GM23338 (cell line): ENCODE measurements at regions not wholly inside any gene's neighbourhood (a gene's known extent, or its start where the extent isn't known, plus 50 kb on each side); places are given as distances from the start of the nearest gene placed in this dataset.

Experiments used
- ATAC-seq: fragments of 200-7000 bp; cut with Tn5 transposase; 3 replicates; pipeline ENCODE4 v1.9.1; 2020
- DNase-seq: peaks from one replicate; pipeline ENCODE4 v3.0.0-alpha.2; 2015; ENCODE audit warnings: low spot score
- H2AFZ ChIP-seq: fragments of 200-600 bp; sonication (generic); 2 replicates; pipeline ENCODE4 v1.8.0; 2016; ENCODE audit warnings: antibody characterized with exemption, mild to moderate bottlenecking, moderate library complexity
- H3F3A ChIP-seq: fragments of 200-600 bp; sonication (generic); replicated peaks from 2 replicates; pipeline ENCODE4 v1.8.0; 2017; ENCODE audit warnings: antibody characterized with exemption, mixed run types, low read depth
- H3K27ac ChIP-seq: fragments of 200-600 bp; sonication (generic); 2 replicates; pipeline ENCODE4 v1.6.1; 2016; ENCODE audit warnings: low read depth
- H3K27me3 ChIP-seq: fragments of 200-600 bp; sonication (generic); 2 replicates; pipeline ENCODE4 v1.8.0; 2016; ENCODE audit warnings: mild to moderate bottlenecking, mixed run types, moderate library complexity; ENCODE audit not compliant: insufficient read depth
- H3K36me3 ChIP-seq: fragments of 200-600 bp; sonication (generic); 2 replicates; pipeline ENCODE4 v1.8.0; 2016; ENCODE audit warnings: mild to moderate bottlenecking; ENCODE audit not compliant: insufficient read depth
- H3K4me1 ChIP-seq: fragments of 200-600 bp; sonication (generic); 2 replicates; pipeline ENCODE4 v1.8.0; 2016; ENCODE audit warnings: mild to moderate bottlenecking, moderate library complexity; ENCODE audit not compliant: insufficient read depth
- H3K4me2 ChIP-seq: fragments of 200-600 bp; sonication (generic); 2 replicates; pipeline ENCODE4 v1.7.1; 2017; ENCODE audit warnings: mixed run types
- H3K4me3 ChIP-seq: fragments of 200-600 bp; sonication (generic); 2 replicates; pipeline ENCODE4 v1.6.1; 2016; ENCODE audit warnings: mixed run types
- H3K79me2 ChIP-seq: fragments of 200-600 bp; sonication (generic); replicated peaks from 2 replicates; pipeline ENCODE4 v1.8.0; 2017; ENCODE audit warnings: mild to moderate bottlenecking; ENCODE audit not compliant: insufficient read depth
- H3K9me2 ChIP-seq: fragments of 200-600 bp; sonication (generic); 2 replicates; pipeline ENCODE4 v1.8.0; 2017; ENCODE audit not compliant: insufficient read depth
- H4K20me1 ChIP-seq: fragments of 200-600 bp; sonication (generic); replicated peaks from 2 replicates; pipeline ENCODE4 v1.8.0; 2017; ENCODE audit warnings: mild to moderate bottlenecking; ENCODE audit not compliant: insufficient read depth
- H3K27ac Mint-ChIP-seq: 2 replicates; pipeline ENCODE4 v1.8.0; 2020; ENCODE audit warnings: inconsistent platforms, mild to moderate bottlenecking, moderate library complexity, mixed read lengths
- H3K27me3 Mint-ChIP-seq: 3 replicates; pipeline ENCODE4 v1.8.0; 2022; ENCODE audit warnings: low read depth, mild to moderate bottlenecking, moderate library complexity, mixed read lengths, inconsistent platforms; ENCODE audit not compliant: insufficient read depth, poor library complexity
- H3K36me3 Mint-ChIP-seq: 3 replicates; pipeline ENCODE4 v1.8.0; 2021; ENCODE audit warnings: low read depth, mild to moderate bottlenecking, inconsistent platforms, moderate library complexity, mixed read lengths
- H3K4me1 Mint-ChIP-seq: 3 replicates; pipeline ENCODE4 v1.8.0; 2020; ENCODE audit warnings: mild to moderate bottlenecking, inconsistent platforms, mixed read lengths
- H3K4me3 Mint-ChIP-seq: 3 replicates; pipeline ENCODE4 v1.8.0; 2021; ENCODE audit warnings: moderate library complexity, mild to moderate bottlenecking, inconsistent platforms, mixed read lengths
- H3K9me3 Mint-ChIP-seq: 3 replicates; pipeline ENCODE4 v1.8.0; 2020; ENCODE audit warnings: moderate library complexity, mild to moderate bottlenecking, inconsistent platforms, mixed read lengths
- CREB1 ChIP-seq: fragments of 250-450 bp; sonication (Bioruptor Pico); IDR thresholded peaks from 2 replicates; pipeline ENCODE4 v1.5.0; 2020; ENCODE audit warnings: low read depth, mild to moderate bottlenecking, moderate library complexity
- EZH2 ChIP-seq: fragments of 200-600 bp; sonication (generic); IDR thresholded peaks from one replicate; pipeline ENCODE4 v1.8.0; 2017; ENCODE audit warnings: antibody characterized with exemption, mild to moderate bottlenecking, low read depth; ENCODE audit not compliant: unreplicated experiment
- EZH2phosphoT487 ChIP-seq: fragments of 200-600 bp; sonication (generic); IDR thresholded peaks from one replicate; pipeline ENCODE4 v1.8.1; 2018; ENCODE audit warnings: antibody characterized with exemption; ENCODE audit not compliant: unreplicated experiment
- JUNB ChIP-seq: IDR thresholded peaks from one replicate; pipeline ENCODE4 v1.6.1; 2016; ENCODE audit warnings: antibody characterized with exemption; ENCODE audit not compliant: unreplicated experiment
- NANOG ChIP-seq: IDR thresholded peaks from 2 replicates; pipeline ENCODE4 v1.6.1; 2016; ENCODE audit warnings: antibody characterized with exemption, borderline replicate concordance
- POLR2AphosphoS5 ChIP-seq: IDR thresholded peaks from 2 replicates; pipeline ENCODE4 v1.6.1; 2016; ENCODE audit warnings: antibody characterized with exemption, low read depth
- STAT1 ChIP-seq: IDR thresholded peaks from one replicate; pipeline ENCODE4 v1.6.1; 2016; ENCODE audit warnings: antibody characterized with exemption; ENCODE audit not compliant: unreplicated experiment
- ZNF114 ChIP-seq: fragments of 250-450 bp; sonication (Bioruptor Pico); IDR thresholded peaks from 2 replicates; pipeline ENCODE4 v1.5.0; 2020; ENCODE audit warnings: mild to moderate bottlenecking, moderate library complexity
- ZNF331 ChIP-seq: fragments of 250-450 bp; sonication (Bioruptor Pico); IDR thresholded peaks from 2 replicates; pipeline ENCODE4 v1.5.0; 2020; ENCODE audit warnings: low read depth, mild to moderate bottlenecking, moderate library complexity
- TF ChIP-seq, protein P1 (sequence below), 2 experiments: fragments of 200-600 bp in 1 of 2; sonication (generic) in 1 of 2; conservative IDR thresholded peaks; 2 replicates each; pipeline versions ENCODE4 v1.5.1 to v1.6.1; 2016 to 2017; ENCODE audit warnings: antibody characterized with exemption in 2 of 2, low read depth in 2 of 2, mild to moderate bottlenecking in 2 of 2, moderate library complexity in 1 of 2
- TF ChIP-seq, protein P2 (sequence below): fragments of 250-450 bp; sonication (Bioruptor Pico); IDR thresholded peaks from 2 replicates; pipeline ENCODE4 v1.5.0; 2020; ENCODE audit warnings: mild to moderate bottlenecking, moderate library complexity

DNA sequence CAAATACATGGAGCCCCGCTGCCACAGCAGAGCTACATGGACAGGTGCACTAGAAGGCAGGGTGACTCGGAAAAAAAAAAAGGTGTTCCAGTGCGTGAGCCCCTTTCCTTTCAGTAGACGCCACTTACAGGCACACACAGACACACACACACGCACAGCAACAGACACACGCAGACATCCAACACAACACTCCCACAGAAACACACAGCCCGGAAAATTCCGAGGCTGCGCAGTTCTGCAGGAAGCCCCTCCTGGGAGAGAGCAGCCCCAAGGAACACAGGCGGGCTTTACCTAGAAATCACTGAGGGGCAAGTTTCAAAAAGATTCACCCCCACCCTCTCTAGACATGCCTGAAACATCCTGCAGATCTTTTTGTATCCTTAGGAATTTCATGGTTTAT, 136.0 kb upstream of the WSB1 start:
- no peak for DNase-seq
- Histone ChIP-seq H3K27ac (no peak overlapping the region), H3K4me1 (no peaks in the 10 kb centered on the region), H3K36me3 (no peaks in the 10 kb centered on the region), H3K9me2 (no peaks in the 10 kb centered on the region), H3K79me2 (no peaks in the 10 kb centered on the region), H3K4me2 (no peak overlapping the region), H3K27me3 (no peaks in the 10 kb centered on the region), H3F3A (no peaks in the 10 kb centered on the region), H2AFZ (no peak overlapping the region), H4K20me1 (no peaks in the 10 kb centered on the region), H3K4me3 (no peak overlapping the region)
- ATAC-seq: no peak
- peaks cover 78% of the 10 kb centered on the region for H3K9me3 Mint-ChIP-seq
- H3K4me3 Mint-ChIP-seq: no peak overlapping the region
- TF ChIP-seq ZNF114 (CRISPR knock-in tag): no peak
- H3K27me3 Mint-ChIP-seq: peaks cover 7% of the 10 kb centered on the region
- H3K27ac Mint-ChIP-seq: no peak overlapping the region
- H3K4me1 Mint-ChIP-seq: no peaks in the 10 kb centered on the region
- H3K36me3 Mint-ChIP-seq: peaks cover 34% of the 10 kb centered on the region; the same call in 2 of the 3 replicates

DNA sequence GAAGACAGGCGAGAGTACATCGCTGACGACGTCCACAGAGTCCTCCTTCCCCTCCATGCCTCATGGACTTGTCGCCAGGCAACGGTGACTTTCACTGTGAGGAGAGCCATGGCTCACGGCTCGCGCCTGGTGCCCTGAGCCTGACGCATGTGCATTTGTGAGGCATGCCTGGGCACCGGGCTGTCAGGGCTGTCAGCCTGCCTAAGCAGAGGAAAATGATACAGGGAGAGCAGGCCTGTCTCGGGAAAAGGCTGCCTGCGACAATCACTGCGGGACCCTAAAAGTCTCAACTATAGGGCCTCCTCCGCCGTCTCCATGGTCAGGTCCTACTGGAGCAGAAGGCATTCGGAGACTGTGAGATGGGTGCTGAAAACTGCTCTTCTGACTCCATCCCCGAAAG, 135.5 kb upstream of the WSB1 start:
- H3K79me2 ChIP-seq: no peaks in the 10 kb centered on the region
- Mint-ChIP-seq H3K4me3 (no peak overlapping the region), H3K9me3 (peaks cover 78% of the 10 kb centered on the region), H3K27ac (no peak overlapping the region), H3K36me3 (peaks cover 29% of the 10 kb centered on the region; the same call in 2 of the 3 replicates), H3K4me1 (no peaks in the 10 kb centered on the region), H3K27me3 (peaks cover 7% of the 10 kb centered on the region)
- H3K9me2 ChIP-seq: no peaks in the 10 kb centered on the region
- H3K36me3 ChIP-seq: no peaks in the 10 kb centered on the region
- no peak for ATAC-seq
- TF ChIP-seq ZNF331 (CRISPR knock-in tag) (no peak), EZH2phosphoT487 (no peak), EZH2 (no peak), JUNB (no peak), CREB1 (CRISPR knock-in tag) (no peak), POLR2AphosphoS5 (no peak), STAT1 (no peak), NANOG (no peak)
- TF ChIP-seq, protein P1, sequence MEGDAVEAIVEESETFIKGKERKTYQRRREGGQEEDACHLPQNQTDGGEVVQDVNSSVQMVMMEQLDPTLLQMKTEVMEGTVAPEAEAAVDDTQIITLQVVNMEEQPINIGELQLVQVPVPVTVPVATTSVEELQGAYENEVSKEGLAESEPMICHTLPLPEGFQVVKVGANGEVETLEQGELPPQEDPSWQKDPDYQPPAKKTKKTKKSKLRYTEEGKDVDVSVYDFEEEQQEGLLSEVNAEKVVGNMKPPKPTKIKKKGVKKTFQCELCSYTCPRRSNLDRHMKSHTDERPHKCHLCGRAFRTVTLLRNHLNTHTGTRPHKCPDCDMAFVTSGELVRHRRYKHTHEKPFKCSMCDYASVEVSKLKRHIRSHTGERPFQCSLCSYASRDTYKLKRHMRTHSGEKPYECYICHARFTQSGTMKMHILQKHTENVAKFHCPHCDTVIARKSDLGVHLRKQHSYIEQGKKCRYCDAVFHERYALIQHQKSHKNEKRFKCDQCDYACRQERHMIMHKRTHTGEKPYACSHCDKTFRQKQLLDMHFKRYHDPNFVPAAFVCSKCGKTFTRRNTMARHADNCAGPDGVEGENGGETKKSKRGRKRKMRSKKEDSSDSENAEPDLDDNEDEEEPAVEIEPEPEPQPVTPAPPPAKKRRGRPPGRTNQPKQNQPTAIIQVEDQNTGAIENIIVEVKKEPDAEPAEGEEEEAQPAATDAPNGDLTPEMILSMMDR (conservative IDR thresholded peaks at IDR 0.05; ENCODE audit: low read depth in 2 of 2): no peak
- TF ChIP-seq, protein P2, sequence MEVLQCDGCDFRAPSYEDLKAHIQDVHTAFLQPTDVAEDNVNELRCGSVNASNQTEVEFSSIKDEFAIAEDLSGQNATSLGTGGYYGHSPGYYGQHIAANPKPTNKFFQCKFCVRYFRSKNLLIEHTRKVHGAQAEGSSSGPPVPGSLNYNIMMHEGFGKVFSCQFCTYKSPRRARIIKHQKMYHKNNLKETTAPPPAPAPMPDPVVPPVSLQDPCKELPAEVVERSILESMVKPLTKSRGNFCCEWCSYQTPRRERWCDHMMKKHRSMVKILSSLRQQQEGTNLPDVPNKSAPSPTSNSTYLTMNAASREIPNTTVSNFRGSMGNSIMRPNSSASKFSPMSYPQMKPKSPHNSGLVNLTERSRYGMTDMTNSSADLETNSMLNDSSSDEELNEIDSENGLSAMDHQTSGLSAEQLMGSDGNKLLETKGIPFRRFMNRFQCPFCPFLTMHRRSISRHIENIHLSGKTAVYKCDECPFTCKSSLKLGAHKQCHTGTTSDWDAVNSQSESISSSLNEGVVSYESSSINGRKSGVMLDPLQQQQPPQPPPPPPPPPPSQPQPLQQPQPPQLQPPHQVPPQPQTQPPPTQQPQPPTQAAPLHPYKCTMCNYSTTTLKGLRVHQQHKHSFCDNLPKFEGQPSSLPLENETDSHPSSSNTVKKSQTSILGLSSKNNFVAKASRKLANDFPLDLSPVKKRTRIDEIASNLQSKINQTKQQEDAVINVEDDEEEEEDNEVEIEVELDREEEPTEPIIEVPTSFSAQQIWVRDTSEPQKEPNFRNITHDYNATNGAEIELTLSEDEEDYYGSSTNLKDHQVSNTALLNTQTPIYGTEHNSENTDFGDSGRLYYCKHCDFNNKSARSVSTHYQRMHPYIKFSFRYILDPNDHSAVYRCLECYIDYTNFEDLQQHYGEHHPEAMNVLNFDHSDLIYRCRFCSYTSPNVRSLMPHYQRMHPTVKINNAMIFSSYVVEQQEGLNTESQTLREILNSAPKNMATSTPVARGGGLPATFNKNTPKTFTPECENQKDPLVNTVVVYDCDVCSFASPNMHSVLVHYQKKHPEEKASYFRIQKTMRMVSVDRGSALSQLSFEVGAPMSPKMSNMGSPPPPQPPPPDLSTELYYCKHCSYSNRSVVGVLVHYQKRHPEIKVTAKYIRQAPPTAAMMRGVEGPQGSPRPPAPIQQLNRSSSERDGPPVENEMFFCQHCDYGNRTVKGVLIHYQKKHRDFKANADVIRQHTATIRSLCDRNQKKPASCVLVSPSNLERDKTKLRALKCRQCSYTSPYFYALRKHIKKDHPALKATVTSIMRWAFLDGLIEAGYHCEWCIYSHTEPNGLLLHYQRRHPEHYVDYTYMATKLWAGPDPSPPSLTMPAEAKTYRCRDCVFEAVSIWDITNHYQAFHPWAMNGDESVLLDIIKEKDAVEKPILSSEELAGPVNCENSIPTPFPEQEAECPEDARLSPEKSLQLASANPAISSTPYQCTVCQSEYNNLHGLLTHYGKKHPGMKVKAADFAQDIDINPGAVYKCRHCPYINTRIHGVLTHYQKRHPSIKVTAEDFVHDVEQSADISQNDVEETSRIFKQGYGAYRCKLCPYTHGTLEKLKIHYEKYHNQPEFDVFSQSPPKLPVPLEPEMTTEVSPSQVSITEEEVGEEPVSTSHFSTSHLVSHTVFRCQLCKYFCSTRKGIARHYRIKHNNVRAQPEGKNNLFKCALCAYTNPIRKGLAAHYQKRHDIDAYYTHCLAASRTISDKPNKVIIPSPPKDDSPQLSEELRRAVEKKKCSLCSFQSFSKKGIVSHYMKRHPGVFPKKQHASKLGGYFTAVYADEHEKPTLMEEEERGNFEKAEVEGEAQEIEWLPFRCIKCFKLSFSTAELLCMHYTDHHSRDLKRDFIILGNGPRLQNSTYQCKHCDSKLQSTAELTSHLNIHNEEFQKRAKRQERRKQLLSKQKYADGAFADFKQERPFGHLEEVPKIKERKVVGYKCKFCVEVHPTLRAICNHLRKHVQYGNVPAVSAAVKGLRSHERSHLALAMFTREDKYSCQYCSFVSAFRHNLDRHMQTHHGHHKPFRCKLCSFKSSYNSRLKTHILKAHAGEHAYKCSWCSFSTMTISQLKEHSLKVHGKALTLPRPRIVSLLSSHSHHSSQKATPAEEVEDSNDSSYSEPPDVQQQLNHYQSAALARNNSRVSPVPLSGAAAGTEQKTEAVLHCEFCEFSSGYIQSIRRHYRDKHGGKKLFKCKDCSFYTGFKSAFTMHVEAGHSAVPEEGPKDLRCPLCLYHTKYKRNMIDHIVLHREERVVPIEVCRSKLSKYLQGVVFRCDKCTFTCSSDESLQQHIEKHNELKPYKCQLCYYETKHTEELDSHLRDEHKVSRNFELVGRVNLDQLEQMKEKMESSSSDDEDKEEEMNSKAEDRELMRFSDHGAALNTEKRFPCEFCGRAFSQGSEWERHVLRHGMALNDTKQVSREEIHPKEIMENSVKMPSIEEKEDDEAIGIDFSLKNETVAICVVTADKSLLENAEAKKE: no peak
- no peaks in the 10 kb centered on the region for H4K20me1 ChIP-seq
- no peak overlapping the region for H2AFZ ChIP-seq
- H3K4me1 ChIP-seq: no peaks in the 10 kb centered on the region
- no peaks in the 10 kb centered on the region for H3K27me3 ChIP-seq
- H3K4me3 ChIP-seq: no peak overlapping the region
- DNase-seq: no peak
- H3K27ac ChIP-seq: no peak overlapping the region
- no peaks in the 10 kb centered on the region for H3F3A ChIP-seq
- H3K4me2 ChIP-seq: no peak overlapping the region
